ENCODE measurements at regions not wholly inside any gene's neighbourhood (a gene's known extent, or its start where the extent isn't known, plus 50 kb on each side); places are given as distances from the start of the nearest gene placed in this dataset.

DNA sequence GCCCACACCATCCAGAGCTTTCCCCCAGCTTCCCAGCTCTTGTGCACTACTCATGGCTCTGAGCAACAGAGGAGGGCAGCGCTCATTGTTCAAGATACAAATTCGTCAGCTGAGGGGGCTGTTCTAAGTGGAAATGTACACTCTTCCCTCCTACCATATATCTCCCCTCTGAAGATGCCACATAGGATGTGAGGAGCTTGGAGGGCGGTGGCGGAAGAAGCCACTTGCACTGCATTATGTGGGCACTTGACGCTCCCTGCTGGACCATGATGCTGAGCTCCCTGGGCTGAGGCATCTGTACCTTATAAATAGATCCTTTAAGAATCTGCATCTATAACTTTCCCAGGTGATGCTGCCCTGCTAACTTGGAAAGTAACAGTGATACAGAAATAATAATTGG, 477.6 kb upstream of the DEPDC1 start:
- Histone ChIP-seq H3K27ac (no peak overlapping the region), H3K9me3 (ENCODE audit: low read depth) (no peaks in the 10 kb centered on the region), H2AFZ (no peak overlapping the region), H3K4me3 (no peak overlapping the region), H3K27me3 (replicated peaks; ENCODE audit: insufficient read depth) (no peaks in the 10 kb centered on the region), H3K9me2 (ENCODE audit: insufficient read depth) (0 out of 2 replicates have a peak, but pooled peaks cover 4% of the 10 kb centered on the region), H3K9ac (no peak overlapping the region), H3K4me1 (ENCODE audit: insufficient read depth) (no peaks in the 10 kb centered on the region), H3K79me2 (ENCODE audit: insufficient read depth) (no peaks in the 10 kb centered on the region), H3K4me2 (ENCODE audit: unreplicated experiment) (no peak overlapping the region), H4K20me1 (ENCODE audit: insufficient read depth) (no peaks in the 10 kb centered on the region), H3F3A (ENCODE audit: insufficient read depth) (no peaks in the 10 kb centered on the region), H3K36me3 (ENCODE audit: low read depth) (no peaks in the 10 kb centered on the region)
- in situ Hi-C loops (cut with MboI), result no loop called here
- 73 to 74% methylated on average over 5 of the region's 5 CpGs for WGBS, 2 experiments (ENCODE audit: low coverage in 1 of 2, low lambda C conversion rate in 2 of 2, missing lambda C conversion rate in 2 of 2)
- TF ChIP-seq EZH2phosphoT487 (IDR thresholded peaks at IDR 0.05; ENCODE audit: insufficient read depth, low read depth), result no peak
- TF ChIP-seq EZH2 (IDR thresholded peaks at IDR 0.05; ENCODE audit: insufficient read depth, poor library complexity, severe bottlenecking), result no peak
- DNase-seq, result no peak

DNA sequence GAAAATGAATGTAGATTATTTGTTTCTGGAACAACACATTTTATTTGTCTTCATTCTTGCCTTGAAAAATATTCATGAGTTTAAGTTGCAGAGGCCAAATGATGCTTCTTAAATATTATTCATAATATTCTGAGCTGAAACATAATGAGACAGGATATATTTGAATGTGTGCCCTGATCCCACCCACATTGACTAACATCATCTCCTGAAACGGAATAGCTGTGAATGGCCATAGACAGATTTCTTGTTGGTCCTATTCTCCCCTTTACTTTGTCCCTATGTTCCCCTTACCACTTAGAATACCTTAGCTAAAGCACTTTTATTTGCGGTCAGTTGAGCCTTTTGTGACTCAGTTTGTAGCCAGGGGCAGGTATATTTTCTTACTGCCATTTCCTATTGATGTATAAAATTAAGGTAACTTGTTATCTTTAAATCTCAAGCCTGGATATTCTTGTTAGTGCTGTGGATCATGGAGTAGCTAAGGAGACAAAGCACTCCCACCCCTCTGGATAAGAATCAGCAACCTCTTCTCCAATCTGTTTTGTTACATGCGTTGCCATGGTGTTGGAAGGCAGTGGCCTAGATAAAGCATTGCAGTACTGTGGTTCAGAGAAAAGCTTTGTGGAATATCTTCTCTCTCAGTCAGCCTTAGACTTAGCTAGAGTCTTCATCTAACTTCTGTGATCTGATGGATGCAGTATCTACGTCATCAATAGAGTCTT, 478.5 kb upstream of the DEPDC1 start:
- DNase-seq, result no peak
- Histone ChIP-seq H3K27ac (no peak overlapping the region), H3K4me1 (ENCODE audit: insufficient read depth) (no peaks in the 10 kb centered on the region), H3K9ac (no peak overlapping the region), H3K79me2 (ENCODE audit: insufficient read depth) (no peaks in the 10 kb centered on the region), H2AFZ (no peak overlapping the region), H3K36me3 (ENCODE audit: low read depth) (no peaks in the 10 kb centered on the region), H4K20me1 (ENCODE audit: insufficient read depth) (no peaks in the 10 kb centered on the region), H3K4me3 (no peak overlapping the region), H3K9me3 (ENCODE audit: low read depth) (no peaks in the 10 kb centered on the region), H3K9me2 (ENCODE audit: insufficient read depth) (0 out of 2 replicates have a peak, but pooled peaks cover 4% of the 10 kb centered on the region), H3K27me3 (replicated peaks; ENCODE audit: insufficient read depth) (no peaks in the 10 kb centered on the region), H3F3A (ENCODE audit: insufficient read depth) (no peaks in the 10 kb centered on the region), H3K4me2 (ENCODE audit: unreplicated experiment) (no peak overlapping the region)
- WGBS, 2 experiments (ENCODE audit: low coverage in 1 of 2, low lambda C conversion rate in 2 of 2, missing lambda C conversion rate in 2 of 2), result 20 to 23% methylated on average over 4 of the region's 4 CpGs
- TF ChIP-seq EZH2phosphoT487 (IDR thresholded peaks at IDR 0.05; ENCODE audit: insufficient read depth, low read depth), result no peak
- TF ChIP-seq EZH2 (IDR thresholded peaks at IDR 0.05; ENCODE audit: insufficient read depth, poor library complexity, severe bottlenecking), result no peak
- in situ Hi-C loops (cut with MboI), result no loop called here

DNA sequence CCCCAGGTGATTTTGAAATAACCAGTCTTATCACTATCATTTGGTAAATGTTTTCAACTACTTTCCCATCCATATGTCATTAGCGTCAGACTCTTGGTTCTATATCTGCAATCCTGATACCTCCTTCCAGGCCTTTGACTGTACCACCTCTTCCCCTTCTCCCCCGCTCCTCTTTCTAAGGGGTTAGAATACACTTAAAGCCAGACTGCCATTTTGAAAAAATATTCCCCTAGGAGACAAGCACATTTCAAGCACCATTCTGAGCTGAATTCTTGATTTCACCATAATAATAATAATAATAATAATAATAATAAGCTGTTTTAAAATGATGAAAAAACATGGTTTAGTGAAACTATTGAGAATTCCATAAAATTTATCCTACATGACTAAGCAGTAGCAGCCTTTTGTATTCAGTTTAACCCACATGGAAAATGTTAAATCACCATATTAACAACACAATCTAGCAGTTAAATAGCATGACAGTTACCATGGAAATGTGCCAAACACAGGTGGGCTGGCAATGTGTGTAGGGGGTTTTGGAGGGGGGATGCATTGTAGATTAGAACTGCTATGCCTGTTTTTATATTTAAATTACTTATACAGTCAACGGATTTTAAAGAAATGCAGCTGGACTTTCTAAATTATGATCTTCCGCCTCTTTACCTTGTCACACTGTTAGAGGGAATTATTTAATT, 480.2 kb upstream of the DEPDC1 start:
- no peaks in the 10 kb centered on the region for H3K79me2 ChIP-seq (ENCODE audit: insufficient read depth)
- in situ Hi-C loops (cut with MboI), result no loop called here
- no peak overlapping the region for H3K27ac ChIP-seq
- no peak for TF ChIP-seq EZH2phosphoT487 (IDR thresholded peaks at IDR 0.05; ENCODE audit: insufficient read depth, low read depth)
- TF ChIP-seq EZH2 (IDR thresholded peaks at IDR 0.05; ENCODE audit: insufficient read depth, poor library complexity, severe bottlenecking), result no peak
- no peak overlapping the region for H3K4me3 ChIP-seq
- H4K20me1 ChIP-seq (ENCODE audit: insufficient read depth), result no peaks in the 10 kb centered on the region
- H3K4me2 ChIP-seq (ENCODE audit: unreplicated experiment), result no peak overlapping the region
- no peak overlapping the region for H2AFZ ChIP-seq
- no peaks in the 10 kb centered on the region for H3K4me1 ChIP-seq (ENCODE audit: insufficient read depth)
- no peak overlapping the region for H3K9ac ChIP-seq
- no peaks in the 10 kb centered on the region for H3K9me2 ChIP-seq (ENCODE audit: insufficient read depth)
- no peaks in the 10 kb centered on the region for H3K9me3 ChIP-seq (ENCODE audit: low read depth)
- no peaks in the 10 kb centered on the region for H3K36me3 ChIP-seq (ENCODE audit: low read depth)
- 73 to 75% methylated on average over 4 of the region's 4 CpGs for WGBS, 2 experiments (ENCODE audit: low coverage in 1 of 2, low lambda C conversion rate in 2 of 2, missing lambda C conversion rate in 2 of 2)
- no peaks in the 10 kb centered on the region for H3F3A ChIP-seq (ENCODE audit: insufficient read depth)
- no peak for DNase-seq
- no peaks in the 10 kb centered on the region for H3K27me3 ChIP-seq (replicated peaks; ENCODE audit: insufficient read depth)

DNA sequence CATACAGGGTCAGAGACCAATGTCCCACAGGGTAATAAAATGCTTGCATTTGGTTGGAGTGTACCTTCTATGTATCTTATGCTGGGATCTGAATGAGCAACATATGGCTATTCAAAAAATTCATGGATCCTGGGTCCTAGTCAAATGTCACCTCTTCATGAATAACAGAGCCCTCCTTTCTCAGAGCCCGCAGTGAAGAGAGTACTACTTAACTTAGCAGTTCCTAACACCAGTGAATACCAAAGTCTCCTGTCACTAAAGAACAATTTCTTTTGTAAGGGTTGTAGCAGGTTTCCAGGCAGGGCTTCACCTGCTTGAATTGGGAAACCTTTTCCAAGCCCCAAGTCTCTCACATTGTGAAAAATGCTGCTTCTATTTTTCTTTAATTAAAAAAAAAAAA, 483.0 kb upstream of the DEPDC1 start:
- no peak overlapping the region for H2AFZ ChIP-seq

More for the DNA sequence above, 483.0 kb upstream of the DEPDC1 start:
- Histone ChIP-seq H3K4me2 (ENCODE audit: unreplicated experiment) (no peak overlapping the region), H3F3A (ENCODE audit: insufficient read depth) (no peaks in the 10 kb centered on the region), H3K79me2 (ENCODE audit: insufficient read depth) (no peaks in the 10 kb centered on the region), H4K20me1 (ENCODE audit: insufficient read depth) (no peaks in the 10 kb centered on the region), H3K9ac (no peak overlapping the region), H3K4me1 (ENCODE audit: insufficient read depth) (no peaks in the 10 kb centered on the region), H3K4me3 (no peak overlapping the region), H3K9me3 (ENCODE audit: low read depth) (no peaks in the 10 kb centered on the region), H3K27ac (no peak overlapping the region), H3K9me2 (ENCODE audit: insufficient read depth) (no peaks in the 10 kb centered on the region), H3K36me3 (ENCODE audit: low read depth) (no peaks in the 10 kb centered on the region), H3K27me3 (replicated peaks; ENCODE audit: insufficient read depth) (no peaks in the 10 kb centered on the region)
- in situ Hi-C loops (cut with MboI), result no loop called here
- TF ChIP-seq EZH2phosphoT487 (IDR thresholded peaks at IDR 0.05; ENCODE audit: insufficient read depth, low read depth) (no peak), EZH2 (IDR thresholded peaks at IDR 0.05; ENCODE audit: insufficient read depth, poor library complexity, severe bottlenecking) (no peak)
- 19 to 40% methylated on average over 1 of the region's 1 CpG for WGBS, 2 experiments (ENCODE audit: low coverage in 1 of 2, low lambda C conversion rate in 2 of 2, missing lambda C conversion rate in 2 of 2)
- DNase-seq, result no peak

Data from GM23248 (cell line).